ENCODE measurements at regions not wholly inside any gene's neighbourhood (a gene's known extent, or its start where the extent isn't known, plus 50 kb on each side); places are given as distances from the start of the nearest gene placed in this dataset.
"Not testable (repeated sequence)": the region's sequence is repeated elsewhere in the genome, so short reads cannot be mapped to it uniquely, and the experiment has no call there.

- Histone ChIP-seq H3K36me3 (ENCODE audit: low read depth) (no peaks in the 10 kb centered on the region), H3K4me3 (no peak overlapping the region), H3K9me3 (peaks cover 18% of the 10 kb centered on the region), H3K4me1 (ENCODE audit: low read depth) (no peaks in the 10 kb centered on the region)
- DNase-seq = no peak
- intact Hi-C loops (cut with DNase I, micrococcal nuclease) = no loop called here
- no peak for TF ChIP-seq CTCF (IDR thresholded peaks at IDR 0.05)
- ATAC-seq = no peak
Measured at GRCh38 chr3:106848099-106848498, 529.1 kb upstream of the CCDC54 start.

DNA sequence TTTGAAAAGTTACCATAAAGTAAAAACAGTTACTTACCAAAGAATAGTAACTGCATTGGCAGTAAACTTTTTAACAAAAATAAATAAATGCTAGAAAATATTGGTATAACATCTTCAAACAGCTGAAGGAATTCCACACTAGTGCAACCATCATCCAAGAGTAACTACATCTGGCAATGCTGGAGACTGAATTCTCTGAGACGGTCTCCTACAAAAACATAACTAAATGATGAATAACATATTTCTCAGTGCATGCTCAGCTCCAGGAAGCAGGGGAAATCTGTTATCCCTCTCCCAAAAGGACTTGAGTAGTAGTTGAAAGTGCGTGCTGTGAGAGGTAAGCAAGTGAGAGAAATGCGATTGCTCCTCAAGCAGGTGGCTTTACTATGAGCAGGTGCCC is 526.8 kb upstream of the CCDC54 start:
- ATAC-seq (no peak), DNase-seq (no peak)
- Histone ChIP-seq H3K9me3 (peaks cover 20% of the 10 kb centered on the region), H3K4me1 (ENCODE audit: low read depth) (no peaks in the 10 kb centered on the region), H3K4me3 (no peak overlapping the region), H3K36me3 (ENCODE audit: low read depth) (no peaks in the 10 kb centered on the region)
- intact Hi-C loops (cut with DNase I, micrococcal nuclease) = no loop called here
- no peak for TF ChIP-seq CTCF (IDR thresholded peaks at IDR 0.05)

- ATAC-seq = not testable (repeated sequence)
Measured at GRCh38 chr3:106858321-106858720, 518.9 kb upstream of the CCDC54 start.

GRCh38 chr3:106860182-106860581 is 517.1 kb upstream of the CCDC54 start:
- no peaks in the 10 kb centered on the region for H3K4me1 ChIP-seq (ENCODE audit: low read depth)
- no peaks in the 10 kb centered on the region for H3K9me3 ChIP-seq
- ATAC-seq (no peak), DNase-seq (no peak)
- intact Hi-C loops (cut with DNase I, micrococcal nuclease) = no loop called here
- no peak overlapping the region for H3K4me3 ChIP-seq
- no peak for TF ChIP-seq CTCF (IDR thresholded peaks at IDR 0.05)
- no peaks in the 10 kb centered on the region for H3K36me3 ChIP-seq (ENCODE audit: low read depth)

More at GRCh38 chr3:106858321-106858720, 518.9 kb upstream of the CCDC54 start:
- H3K4me1 ChIP-seq (ENCODE audit: low read depth); intact Hi-C loops (cut with DNase I, micrococcal nuclease); H3K36me3 ChIP-seq (ENCODE audit: low read depth); H3K4me3 ChIP-seq; DNase-seq; H3K9me3 ChIP-seq: not testable (repeated sequence)

DNA sequence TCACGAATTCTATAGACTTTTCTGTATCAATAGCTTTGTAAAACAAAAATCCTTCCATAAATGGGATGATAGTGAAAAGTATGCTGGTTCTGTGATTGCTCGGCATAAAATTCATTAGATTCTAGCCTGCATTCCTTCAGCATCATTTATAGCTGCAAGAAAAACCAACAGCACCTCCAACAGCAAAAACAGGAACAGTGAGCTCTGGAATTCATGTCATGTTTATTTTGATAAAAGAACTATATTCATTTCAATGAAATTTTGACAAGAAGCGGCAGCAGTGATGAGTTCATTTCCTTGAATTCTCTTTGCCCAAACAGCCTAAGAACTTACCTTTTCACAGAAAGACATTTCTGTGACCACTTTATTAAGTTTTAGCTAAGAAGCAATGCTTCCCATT is 515.2 kb upstream of the CCDC54 start:
- ATAC-seq = no peak
- no peak for DNase-seq
- TF ChIP-seq CTCF (IDR thresholded peaks at IDR 0.05) = no peak

GRCh38 chr3:106877627-106878026 is 499.6 kb upstream of the CCDC54 start:
- no peak for TF ChIP-seq CTCF (IDR thresholded peaks at IDR 0.05)
- DNase-seq = no peak
- no peaks in the 10 kb centered on the region for H3K4me1 ChIP-seq (ENCODE audit: low read depth)
- H3K36me3 ChIP-seq (ENCODE audit: low read depth) = no peaks in the 10 kb centered on the region
- H3K4me3 ChIP-seq = no peak overlapping the region
- intact Hi-C loops (cut with DNase I, micrococcal nuclease) = no loop called here
- peaks cover 12% of the 10 kb centered on the region for H3K9me3 ChIP-seq
- ATAC-seq = no peak

More for the DNA sequence above, 515.2 kb upstream of the CCDC54 start:
- H3K9me3 ChIP-seq = no peaks in the 10 kb centered on the region
- no peaks in the 10 kb centered on the region for H3K4me1 ChIP-seq (ENCODE audit: low read depth)
- intact Hi-C loops (cut with DNase I, micrococcal nuclease) = no loop called here
- no peaks in the 10 kb centered on the region for H3K36me3 ChIP-seq (ENCODE audit: low read depth)
- H3K4me3 ChIP-seq = no peak overlapping the region

Data from mucosa of descending colon (tissue), 3 donors.